Liver (tissue), 8 donors: ENCODE measurements at regions not wholly inside any gene's neighbourhood (a gene's known extent, or its start where the extent isn't known, plus 50 kb on each side); places are given as distances from the start of the nearest gene placed in this dataset.
A peak's percentile ranks its signal among the peaks of the same experiment; 100 is the strongest.

Source experiments
- DNase-seq: peaks from one replicate; pipeline ENCODE4 v3.0.0-alpha.2; 2017; ENCODE audit warnings: low spot score
- H3K27ac ChIP-seq, 2 donors: one replicate each; pipeline ENCODE4 v1.7.0; 2013; ENCODE audit warnings: inconsistent platforms in 2 of 2, low read length in 2 of 2, control low read depth in 1 of 2, low read depth in 1 of 2, mild to moderate bottlenecking in 1 of 2
- H3K27me3 ChIP-seq, 4 donors: one replicate each; pipeline versions ENCODE4 v1.6.1 to v1.7.0; 2013; ENCODE audit warnings: low read length in 3 of 4, inconsistent platforms in 1 of 4, mild to moderate bottlenecking in 1 of 4, moderate library complexity in 1 of 4; ENCODE audit not compliant: control insufficient read depth in 4 of 4, insufficient read depth in 4 of 4
- H3K36me3 ChIP-seq, 4 donors: one replicate each; pipeline versions ENCODE4 v1.6.1 to v1.7.0; 2013; ENCODE audit warnings: low read length in 3 of 4, mild to moderate bottlenecking in 3 of 4, low read depth in 1 of 4, moderate library complexity in 1 of 4; ENCODE audit not compliant: control insufficient read depth in 4 of 4, insufficient read depth in 3 of 4
- H3K4me1 ChIP-seq, 4 donors: one replicate each; pipeline versions ENCODE4 v1.6.1 to v1.7.0; 2013; ENCODE audit warnings: low read length in 3 of 4, mild to moderate bottlenecking in 3 of 4, moderate library complexity in 1 of 4; ENCODE audit not compliant: control insufficient read depth in 4 of 4, insufficient read depth in 4 of 4
- H3K4me3 ChIP-seq, 3 donors: one replicate each; pipeline versions ENCODE4 v1.6.1 to v1.7.0; 2013; ENCODE audit warnings: low read length in 3 of 3, control low read depth in 1 of 3, low read depth in 1 of 3, mild to moderate bottlenecking in 1 of 3
- H3K9ac ChIP-seq, 2 donors: one replicate each; pipeline ENCODE4 v1.7.0; 2013; ENCODE audit warnings: low read length in 2 of 2, mild to moderate bottlenecking in 2 of 2, moderate library complexity in 2 of 2, control low read depth in 1 of 2, low read depth in 1 of 2
- H3K9me3 ChIP-seq, 4 donors: one replicate each; pipeline versions ENCODE4 v1.6.1 to v1.7.0; 2013; ENCODE audit warnings: low read length in 3 of 4; ENCODE audit not compliant: control insufficient read depth in 4 of 4
- EGR1 ChIP-seq, 2 donors: IDR thresholded peaks; 2 replicates each; pipeline ENCODE4 v1.6.1; 2016 to 2018; ENCODE audit warnings: antibody characterized with exemption in 2 of 2, low read depth in 2 of 2
- FOXA1 ChIP-seq: IDR thresholded peaks from 2 replicates; pipeline ENCODE4 v1.6.1; 2016; ENCODE audit warnings: antibody characterized with exemption
- FOXA2 ChIP-seq: IDR thresholded peaks from 2 replicates; pipeline ENCODE4 v1.6.1; 2016; ENCODE audit warnings: antibody characterized with exemption
- GABPA ChIP-seq, 2 donors: IDR thresholded peaks in 1 of 2; conservative IDR thresholded peaks in 1 of 2; 2 replicates each; pipeline ENCODE4 v1.6.1; 2016; ENCODE audit warnings: antibody characterized with exemption in 2 of 2, mild to moderate bottlenecking in 1 of 2, moderate library complexity in 1 of 2
- HNF4A ChIP-seq, 2 donors: conservative IDR thresholded peaks; 2 replicates each; pipeline ENCODE4 v1.6.1; 2016; ENCODE audit warnings: antibody characterized with exemption in 2 of 2, mild to moderate bottlenecking in 2 of 2
- HNF4G ChIP-seq: IDR thresholded peaks from 2 replicates; pipeline ENCODE4 v1.6.1; 2016; ENCODE audit warnings: antibody characterized with exemption
- NR2F2 ChIP-seq: IDR thresholded peaks from 2 replicates; pipeline ENCODE4 v1.6.1; 2016; ENCODE audit warnings: antibody characterized with exemption
- RAD21 ChIP-seq, 2 donors: IDR thresholded peaks; 2 replicates each; pipeline ENCODE4 v1.6.1; 2016; ENCODE audit warnings: antibody characterized with exemption in 2 of 2, mild to moderate bottlenecking in 2 of 2
- RXRA ChIP-seq, 2 donors: IDR thresholded peaks; 2 replicates each; pipeline ENCODE4 v1.6.1; 2017 to 2018; ENCODE audit warnings: antibody characterized with exemption in 2 of 2, mild to moderate bottlenecking in 1 of 2
- SP1 ChIP-seq: IDR thresholded peaks from 2 replicates; pipeline ENCODE4 v1.6.1; 2018; ENCODE audit warnings: antibody characterized with exemption, mild to moderate bottlenecking
- TAF1 ChIP-seq: conservative IDR thresholded peaks from 2 replicates; pipeline ENCODE4 v1.6.1; 2016; ENCODE audit warnings: antibody characterized with exemption, mild to moderate bottlenecking
- YY1 ChIP-seq: IDR thresholded peaks from 2 replicates; pipeline ENCODE4 v1.6.1; 2016; ENCODE audit warnings: antibody characterized with exemption, mild to moderate bottlenecking
- WGBS: extraction: QIAGEN DNeasy Blood & Tissue Kit; methylation state at CpG from one replicate; pipeline ENCODE4 v1.1.7; 2013; 5-methylcytosine and 5-hydroxymethylcytosine counted together
- TF ChIP-seq, protein P1 (sequence below): fragments of 150-350 bp; IDR thresholded peaks from 2 replicates; pipeline ENCODE4 v1.5.1; 2017; ENCODE audit warnings: improper control_type of control experiment, low read depth, low read length; ENCODE audit not compliant: missing input control
- TF ChIP-seq, protein P2 (sequence below): IDR thresholded peaks from 2 replicates; pipeline ENCODE4 v1.6.1; 2016; ENCODE audit warnings: antibody characterized with exemption
- TF ChIP-seq, protein P3 (sequence below): IDR thresholded peaks from 2 replicates; pipeline ENCODE4 v1.6.1; 2016; ENCODE audit warnings: antibody characterized with exemption
- TF ChIP-seq, protein P4 (sequence below): IDR thresholded peaks from 2 replicates; pipeline ENCODE4 v1.6.1; 2016; ENCODE audit warnings: antibody characterized with exemption, mild to moderate bottlenecking
- donor health status: healthy.
- donor health status: healthy.
- donor health status: healthy.
- donor health status: healthy.
- donor health status: healthy.

DNA sequence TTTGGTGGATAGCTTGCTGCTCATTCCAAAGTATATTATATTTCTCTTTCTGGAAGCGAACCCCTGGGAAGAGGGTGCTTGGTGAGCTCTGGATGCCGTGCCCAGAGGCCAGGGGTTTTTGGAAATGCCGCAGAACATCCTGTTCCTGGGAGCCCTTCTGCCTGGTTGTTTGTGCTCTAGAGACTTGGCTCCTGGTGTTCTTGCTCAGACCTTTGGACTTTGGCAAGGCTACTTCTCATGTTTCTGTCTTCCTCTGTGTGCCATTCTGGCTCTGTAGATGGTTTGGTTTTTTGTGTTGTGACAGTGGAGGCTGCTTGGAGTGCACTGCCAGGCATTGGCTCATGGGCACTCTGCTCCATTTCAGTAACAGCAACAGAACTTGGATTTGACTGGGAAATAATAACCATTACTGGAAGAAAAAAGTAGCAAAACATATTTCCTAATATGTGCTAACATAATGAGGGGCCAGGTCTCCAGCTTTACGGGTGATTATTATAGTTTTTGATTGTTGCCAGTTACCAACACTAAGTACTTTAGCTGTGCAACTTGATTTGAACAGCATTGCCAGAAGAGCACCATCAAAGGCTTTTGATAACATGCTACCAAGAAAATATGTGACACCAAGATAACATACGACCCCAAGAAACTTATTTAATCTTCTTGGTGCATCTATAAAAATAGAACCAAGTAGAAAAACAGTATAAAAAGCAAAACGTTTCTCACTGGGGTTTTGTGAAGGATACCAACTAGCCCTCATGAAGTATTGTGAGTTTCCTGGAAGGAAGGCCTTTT, 94.2 kb downstream of the PCSK1 start (continued):
- TF ChIP-seq, protein P1, sequence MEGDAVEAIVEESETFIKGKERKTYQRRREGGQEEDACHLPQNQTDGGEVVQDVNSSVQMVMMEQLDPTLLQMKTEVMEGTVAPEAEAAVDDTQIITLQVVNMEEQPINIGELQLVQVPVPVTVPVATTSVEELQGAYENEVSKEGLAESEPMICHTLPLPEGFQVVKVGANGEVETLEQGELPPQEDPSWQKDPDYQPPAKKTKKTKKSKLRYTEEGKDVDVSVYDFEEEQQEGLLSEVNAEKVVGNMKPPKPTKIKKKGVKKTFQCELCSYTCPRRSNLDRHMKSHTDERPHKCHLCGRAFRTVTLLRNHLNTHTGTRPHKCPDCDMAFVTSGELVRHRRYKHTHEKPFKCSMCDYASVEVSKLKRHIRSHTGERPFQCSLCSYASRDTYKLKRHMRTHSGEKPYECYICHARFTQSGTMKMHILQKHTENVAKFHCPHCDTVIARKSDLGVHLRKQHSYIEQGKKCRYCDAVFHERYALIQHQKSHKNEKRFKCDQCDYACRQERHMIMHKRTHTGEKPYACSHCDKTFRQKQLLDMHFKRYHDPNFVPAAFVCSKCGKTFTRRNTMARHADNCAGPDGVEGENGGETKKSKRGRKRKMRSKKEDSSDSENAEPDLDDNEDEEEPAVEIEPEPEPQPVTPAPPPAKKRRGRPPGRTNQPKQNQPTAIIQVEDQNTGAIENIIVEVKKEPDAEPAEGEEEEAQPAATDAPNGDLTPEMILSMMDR: no peak

DNA sequence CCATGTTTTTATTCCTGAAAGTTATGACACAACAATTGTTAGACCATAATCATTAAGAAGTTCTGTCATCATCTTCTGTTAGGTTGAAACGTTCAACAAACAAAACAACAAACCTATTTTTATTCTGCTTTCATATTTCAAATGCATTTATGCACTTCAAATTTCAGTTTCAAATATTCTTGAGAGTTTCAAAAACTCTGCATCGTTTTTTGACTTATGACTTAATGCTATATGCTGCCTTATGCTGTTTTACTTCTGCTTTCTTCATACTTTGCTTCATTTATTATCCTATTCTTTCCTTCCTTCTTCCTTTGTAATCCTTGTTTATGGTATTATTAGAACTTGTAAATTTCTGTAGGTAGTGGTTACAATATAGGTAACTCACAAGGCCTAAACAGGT, 95.0 kb downstream of the PCSK1 start:
- no peaks in the 10 kb centered on the region for H3K36me3 ChIP-seq
- H3K9me3 ChIP-seq: no peaks in the 10 kb centered on the region
- TF ChIP-seq HNF4A (conservative IDR thresholded peaks at IDR 0.05): no peak
- TF ChIP-seq, protein P2, sequence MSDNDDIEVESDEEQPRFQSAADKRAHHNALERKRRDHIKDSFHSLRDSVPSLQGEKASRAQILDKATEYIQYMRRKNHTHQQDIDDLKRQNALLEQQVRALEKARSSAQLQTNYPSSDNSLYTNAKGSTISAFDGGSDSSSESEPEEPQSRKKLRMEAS: no peak
- no peak for TF ChIP-seq NR2F2
- no peak for TF ChIP-seq SP1
- TF ChIP-seq EGR1 (IDR thresholded peaks at IDR 0.05; ENCODE audit: low read depth in 2 of 2): no peak
- TF ChIP-seq TAF1: no peak
- no peak for TF ChIP-seq GABPA (IDR thresholded peaks at IDR 0.05 in 1 of 2, conservative IDR thresholded peaks at IDR 0.05 in 1 of 2)
- TF ChIP-seq HNF4G: no peak
- no peak for TF ChIP-seq FOXA2
- no peak for TF ChIP-seq FOXA1
- TF ChIP-seq YY1: no peak
- no peak for TF ChIP-seq RXRA (IDR thresholded peaks at IDR 0.05)
- TF ChIP-seq, protein P3, sequence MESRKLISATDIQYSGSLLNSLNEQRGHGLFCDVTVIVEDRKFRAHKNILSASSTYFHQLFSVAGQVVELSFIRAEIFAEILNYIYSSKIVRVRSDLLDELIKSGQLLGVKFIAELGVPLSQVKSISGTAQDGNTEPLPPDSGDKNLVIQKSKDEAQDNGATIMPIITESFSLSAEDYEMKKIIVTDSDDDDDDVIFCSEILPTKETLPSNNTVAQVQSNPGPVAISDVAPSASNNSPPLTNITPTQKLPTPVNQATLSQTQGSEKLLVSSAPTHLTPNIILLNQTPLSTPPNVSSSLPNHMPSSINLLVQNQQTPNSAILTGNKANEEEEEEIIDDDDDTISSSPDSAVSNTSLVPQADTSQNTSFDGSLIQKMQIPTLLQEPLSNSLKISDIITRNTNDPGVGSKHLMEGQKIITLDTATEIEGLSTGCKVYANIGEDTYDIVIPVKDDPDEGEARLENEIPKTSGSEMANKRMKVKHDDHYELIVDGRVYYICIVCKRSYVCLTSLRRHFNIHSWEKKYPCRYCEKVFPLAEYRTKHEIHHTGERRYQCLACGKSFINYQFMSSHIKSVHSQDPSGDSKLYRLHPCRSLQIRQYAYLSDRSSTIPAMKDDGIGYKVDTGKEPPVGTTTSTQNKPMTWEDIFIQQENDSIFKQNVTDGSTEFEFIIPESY: no peak
- WGBS: 38% methylated on average over 2 of the region's 2 CpGs
- H3K9ac ChIP-seq: peak overlapping the region in 1 of 2 donors; percentile 68
- H3K4me3 ChIP-seq: no peak overlapping the region
- DNase-seq: no peak
- H3K27me3 ChIP-seq: no peaks in the 10 kb centered on the region
- H3K4me1 ChIP-seq: peaks cover 6 to 58% (median 43%) of the 10 kb centered on the region in 4 donors
- H3K27ac ChIP-seq: peak overlapping the region; percentile 65 to 85

DNA sequence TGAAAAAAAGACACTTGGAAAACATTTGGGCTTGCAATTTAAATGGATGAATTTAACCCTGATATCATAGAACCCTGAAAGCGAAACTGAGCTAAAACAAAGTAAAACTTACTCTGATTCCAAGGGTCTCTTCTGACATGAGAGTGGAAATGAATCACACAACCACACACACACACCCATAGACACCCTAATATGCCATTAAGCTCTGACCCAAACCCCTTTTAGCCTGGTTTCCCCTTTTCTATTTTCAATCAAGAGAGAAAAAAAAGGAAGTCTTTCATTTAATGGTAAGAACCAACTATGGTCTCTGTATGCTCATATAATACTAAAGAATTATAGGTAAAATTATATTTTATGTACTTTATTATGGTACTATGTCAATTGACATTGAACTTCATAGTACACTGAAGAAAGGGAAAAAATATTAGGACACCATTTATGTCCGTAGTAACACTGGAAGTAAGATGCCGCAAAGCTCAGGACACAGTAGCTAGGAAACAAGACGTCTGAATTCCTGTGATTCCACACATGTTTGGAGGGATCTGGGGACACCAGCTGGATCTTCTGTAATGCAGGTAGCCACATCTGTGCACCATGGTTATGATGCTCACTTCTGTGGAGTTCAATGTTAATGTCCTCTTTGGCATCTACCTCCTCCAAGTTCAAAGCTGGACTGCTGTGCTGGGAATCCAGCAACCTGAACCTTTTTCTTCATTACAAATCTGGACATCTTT, 95.8 kb downstream of the PCSK1 start:
- H3K36me3 ChIP-seq: no peaks in the 10 kb centered on the region
- 80% methylated on average over 4 of the region's 4 CpGs for WGBS
- no peaks in the 10 kb centered on the region for H3K9me3 ChIP-seq
- H3K9ac ChIP-seq: peak overlapping the region; percentile 10 to 68
- peaks cover 6 to 59% (median 42%) of the 10 kb centered on the region in 4 donors for H3K4me1 ChIP-seq
- no peak overlapping the region for H3K4me3 ChIP-seq
- peak overlapping the region; percentile 85 to 86 for H3K27ac ChIP-seq
- no peak for DNase-seq
- no peaks in the 10 kb centered on the region for H3K27me3 ChIP-seq
- TF ChIP-seq HNF4G (no peak), NR2F2 (no peak), RXRA (IDR thresholded peaks at IDR 0.05) (no peak), YY1 (no peak), FOXA1 (no peak), RAD21 (IDR thresholded peaks at IDR 0.05) (no peak), SP1 (no peak), HNF4A (conservative IDR thresholded peaks at IDR 0.05) (no peak), TAF1 (no peak), GABPA (IDR thresholded peaks at IDR 0.05 in 1 of 2, conservative IDR thresholded peaks at IDR 0.05 in 1 of 2) (no peak), EGR1 (IDR thresholded peaks at IDR 0.05; ENCODE audit: low read depth in 2 of 2) (no peak)
- TF ChIP-seq, protein P1: no peak
- TF ChIP-seq, protein P4, sequence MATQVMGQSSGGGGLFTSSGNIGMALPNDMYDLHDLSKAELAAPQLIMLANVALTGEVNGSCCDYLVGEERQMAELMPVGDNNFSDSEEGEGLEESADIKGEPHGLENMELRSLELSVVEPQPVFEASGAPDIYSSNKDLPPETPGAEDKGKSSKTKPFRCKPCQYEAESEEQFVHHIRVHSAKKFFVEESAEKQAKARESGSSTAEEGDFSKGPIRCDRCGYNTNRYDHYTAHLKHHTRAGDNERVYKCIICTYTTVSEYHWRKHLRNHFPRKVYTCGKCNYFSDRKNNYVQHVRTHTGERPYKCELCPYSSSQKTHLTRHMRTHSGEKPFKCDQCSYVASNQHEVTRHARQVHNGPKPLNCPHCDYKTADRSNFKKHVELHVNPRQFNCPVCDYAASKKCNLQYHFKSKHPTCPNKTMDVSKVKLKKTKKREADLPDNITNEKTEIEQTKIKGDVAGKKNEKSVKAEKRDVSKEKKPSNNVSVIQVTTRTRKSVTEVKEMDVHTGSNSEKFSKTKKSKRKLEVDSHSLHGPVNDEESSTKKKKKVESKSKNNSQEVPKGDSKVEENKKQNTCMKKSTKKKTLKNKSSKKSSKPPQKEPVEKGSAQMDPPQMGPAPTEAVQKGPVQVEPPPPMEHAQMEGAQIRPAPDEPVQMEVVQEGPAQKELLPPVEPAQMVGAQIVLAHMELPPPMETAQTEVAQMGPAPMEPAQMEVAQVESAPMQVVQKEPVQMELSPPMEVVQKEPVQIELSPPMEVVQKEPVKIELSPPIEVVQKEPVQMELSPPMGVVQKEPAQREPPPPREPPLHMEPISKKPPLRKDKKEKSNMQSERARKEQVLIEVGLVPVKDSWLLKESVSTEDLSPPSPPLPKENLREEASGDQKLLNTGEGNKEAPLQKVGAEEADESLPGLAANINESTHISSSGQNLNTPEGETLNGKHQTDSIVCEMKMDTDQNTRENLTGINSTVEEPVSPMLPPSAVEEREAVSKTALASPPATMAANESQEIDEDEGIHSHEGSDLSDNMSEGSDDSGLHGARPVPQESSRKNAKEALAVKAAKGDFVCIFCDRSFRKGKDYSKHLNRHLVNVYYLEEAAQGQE: no peak
- TF ChIP-seq, protein P2: no peak
